Peyer's patch (tissue), 4 donors: ENCODE measurements at regions not wholly inside any gene's neighbourhood (a gene's known extent, or its start where the extent isn't known, plus 50 kb on each side); places are given as distances from the start of the nearest gene placed in this dataset.

Source experiments
- DNase-seq, 3 donors: peaks; one replicate each; pipeline ENCODE4 v3.0.0-alpha.2; 2017 to 2019
- H3K27ac ChIP-seq, 4 donors: fragments of 200-600 bp; sonication (generic); one replicate each; pipeline ENCODE4 v1.5.1; 2016 to 2019
- H3K27me3 ChIP-seq, 2 donors: fragments of 200-600 bp; sonication (generic); one replicate each; pipeline ENCODE4 v1.5.1; 2019
- H3K36me3 ChIP-seq, 3 donors: fragments of 200-600 bp; sonication (generic); one replicate each; pipeline ENCODE4 v1.5.1; 2016 to 2019
- H3K4me1 ChIP-seq, 4 donors: fragments of 200-600 bp; sonication (generic); one replicate each; pipeline ENCODE4 v1.5.1; 2016 to 2019
- H3K4me3 ChIP-seq, 4 donors: fragments of 200-600 bp; sonication (generic); 1 replicate in 3 of 4; 2 replicates in 1 of 4; pipeline ENCODE4 v1.5.1; 2016 to 2019; ENCODE audit warnings: mild to moderate bottlenecking in 1 of 4
- H3K9me3 ChIP-seq, 4 donors: fragments of 200-600 bp; sonication (generic); one replicate each; pipeline ENCODE4 v1.5.1; 2016 to 2019; ENCODE audit warnings: mild to moderate bottlenecking in 1 of 4
- POLR2A ChIP-seq, 2 donors: fragments of 450-650 bp; IDR thresholded peaks; one replicate each; pipeline ENCODE4 v1.5.1; 2017; ENCODE audit warnings: antibody characterized with exemption in 2 of 2, mild to moderate bottlenecking in 2 of 2, moderate library complexity in 2 of 2
- TF ChIP-seq, protein P1 (sequence below), 6 experiments: fragments of 450-650 bp in 4 of 6; fragments of 200-600 bp in 2 of 6; sonication (generic) in 1 of 6; IDR thresholded peaks; one replicate each; pipeline ENCODE4 v1.5.1; 2017 to 2019; ENCODE audit warnings: antibody characterized with exemption in 6 of 6, mild to moderate bottlenecking in 3 of 6, moderate library complexity in 1 of 6

DNA sequence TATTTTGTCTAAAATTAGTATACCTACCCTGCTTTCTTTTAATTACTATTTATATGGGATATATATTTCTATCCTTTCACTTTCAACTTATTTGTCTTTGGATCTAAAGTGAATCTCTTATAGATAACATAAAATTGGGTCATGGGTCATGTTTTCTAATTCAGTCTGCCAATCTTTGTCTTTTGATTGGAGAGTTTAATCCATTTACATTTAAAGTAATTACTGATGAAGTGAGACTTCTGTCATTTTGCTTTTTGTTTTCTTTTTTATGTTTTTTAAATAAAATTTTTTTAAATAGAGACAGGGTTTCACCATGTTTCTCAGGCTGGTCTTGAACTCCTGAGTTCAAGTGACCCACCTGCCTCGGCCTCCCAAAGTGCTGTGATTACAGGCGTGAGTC is 50.5 kb upstream of the PRDM1 start:
- Histone ChIP-seq H3K4me1 (no peaks in the 10 kb centered on the region), H3K9me3 (no peaks in the 10 kb centered on the region), H3K36me3 (no peaks in the 10 kb centered on the region), H3K27me3 (no peaks in the 10 kb centered on the region), H3K4me3 (no peak overlapping the region), H3K27ac (no peak overlapping the region)
- no peak for DNase-seq
- no peak for TF ChIP-seq POLR2A (IDR thresholded peaks at IDR 0.05)
- TF ChIP-seq, protein P1, sequence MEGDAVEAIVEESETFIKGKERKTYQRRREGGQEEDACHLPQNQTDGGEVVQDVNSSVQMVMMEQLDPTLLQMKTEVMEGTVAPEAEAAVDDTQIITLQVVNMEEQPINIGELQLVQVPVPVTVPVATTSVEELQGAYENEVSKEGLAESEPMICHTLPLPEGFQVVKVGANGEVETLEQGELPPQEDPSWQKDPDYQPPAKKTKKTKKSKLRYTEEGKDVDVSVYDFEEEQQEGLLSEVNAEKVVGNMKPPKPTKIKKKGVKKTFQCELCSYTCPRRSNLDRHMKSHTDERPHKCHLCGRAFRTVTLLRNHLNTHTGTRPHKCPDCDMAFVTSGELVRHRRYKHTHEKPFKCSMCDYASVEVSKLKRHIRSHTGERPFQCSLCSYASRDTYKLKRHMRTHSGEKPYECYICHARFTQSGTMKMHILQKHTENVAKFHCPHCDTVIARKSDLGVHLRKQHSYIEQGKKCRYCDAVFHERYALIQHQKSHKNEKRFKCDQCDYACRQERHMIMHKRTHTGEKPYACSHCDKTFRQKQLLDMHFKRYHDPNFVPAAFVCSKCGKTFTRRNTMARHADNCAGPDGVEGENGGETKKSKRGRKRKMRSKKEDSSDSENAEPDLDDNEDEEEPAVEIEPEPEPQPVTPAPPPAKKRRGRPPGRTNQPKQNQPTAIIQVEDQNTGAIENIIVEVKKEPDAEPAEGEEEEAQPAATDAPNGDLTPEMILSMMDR (IDR thresholded peaks at IDR 0.05), result no peak

DNA sequence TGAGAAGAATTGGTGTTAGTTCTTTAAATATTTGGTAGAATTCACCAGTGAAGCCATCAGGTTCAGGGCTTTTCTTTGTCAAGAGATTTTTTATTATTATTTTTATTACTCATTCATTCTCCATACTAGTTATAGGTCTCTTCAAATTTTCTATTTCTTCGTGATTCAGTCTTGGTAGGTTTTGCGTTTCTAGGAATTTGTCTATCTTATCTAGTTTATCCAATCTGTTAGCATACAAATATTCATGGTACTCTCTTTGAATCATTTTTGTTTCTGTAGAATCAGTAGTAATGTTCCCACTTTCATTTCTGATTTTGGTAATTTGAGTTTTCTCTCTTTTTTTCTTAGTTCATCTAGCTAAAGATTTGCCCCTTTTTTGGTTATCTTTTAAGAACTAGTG is 52.3 kb upstream of the PRDM1 start:
- Histone ChIP-seq H3K27me3 (no peaks in the 10 kb centered on the region), H3K4me1 (no peaks in the 10 kb centered on the region), H3K27ac (no peak overlapping the region), H3K36me3 (no peaks in the 10 kb centered on the region), H3K9me3 (no peaks in the 10 kb centered on the region), H3K4me3 (no peak overlapping the region)
- DNase-seq, result no peak
- TF ChIP-seq, protein P1 (IDR thresholded peaks at IDR 0.05), result no peak
- TF ChIP-seq POLR2A (IDR thresholded peaks at IDR 0.05), result no peak

DNA sequence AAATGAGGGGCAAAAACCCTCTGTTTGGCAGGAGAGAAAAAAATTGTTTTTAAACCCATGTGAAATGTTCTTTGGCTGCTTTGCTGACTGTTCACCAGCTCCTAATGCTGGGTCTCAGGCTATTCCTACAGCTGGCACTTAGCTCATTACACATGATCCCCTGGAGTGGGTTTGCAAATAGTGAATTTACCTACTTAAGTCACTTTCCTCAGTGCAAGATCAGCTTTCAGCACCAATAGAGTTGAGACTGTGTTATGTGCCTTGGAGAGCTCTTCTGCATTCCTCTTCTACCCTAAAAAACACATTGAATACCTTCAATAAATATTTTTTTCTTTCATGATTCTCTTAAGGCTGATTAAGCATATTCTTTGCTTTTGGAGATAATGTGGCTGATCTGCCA is 58.4 kb upstream of the PRDM1 start:
- H3K27ac ChIP-seq, result no peak overlapping the region
- no peaks in the 10 kb centered on the region for H3K4me1 ChIP-seq
- DNase-seq, result no peak
- TF ChIP-seq, protein P1 (IDR thresholded peaks at IDR 0.05), result no peak
- no peak for TF ChIP-seq POLR2A (IDR thresholded peaks at IDR 0.05)
- H3K27me3 ChIP-seq, result no peaks in the 10 kb centered on the region
- H3K4me3 ChIP-seq, result no peak overlapping the region
- H3K9me3 ChIP-seq, result no peaks in the 10 kb centered on the region
- H3K36me3 ChIP-seq, result no peaks in the 10 kb centered on the region

DNA sequence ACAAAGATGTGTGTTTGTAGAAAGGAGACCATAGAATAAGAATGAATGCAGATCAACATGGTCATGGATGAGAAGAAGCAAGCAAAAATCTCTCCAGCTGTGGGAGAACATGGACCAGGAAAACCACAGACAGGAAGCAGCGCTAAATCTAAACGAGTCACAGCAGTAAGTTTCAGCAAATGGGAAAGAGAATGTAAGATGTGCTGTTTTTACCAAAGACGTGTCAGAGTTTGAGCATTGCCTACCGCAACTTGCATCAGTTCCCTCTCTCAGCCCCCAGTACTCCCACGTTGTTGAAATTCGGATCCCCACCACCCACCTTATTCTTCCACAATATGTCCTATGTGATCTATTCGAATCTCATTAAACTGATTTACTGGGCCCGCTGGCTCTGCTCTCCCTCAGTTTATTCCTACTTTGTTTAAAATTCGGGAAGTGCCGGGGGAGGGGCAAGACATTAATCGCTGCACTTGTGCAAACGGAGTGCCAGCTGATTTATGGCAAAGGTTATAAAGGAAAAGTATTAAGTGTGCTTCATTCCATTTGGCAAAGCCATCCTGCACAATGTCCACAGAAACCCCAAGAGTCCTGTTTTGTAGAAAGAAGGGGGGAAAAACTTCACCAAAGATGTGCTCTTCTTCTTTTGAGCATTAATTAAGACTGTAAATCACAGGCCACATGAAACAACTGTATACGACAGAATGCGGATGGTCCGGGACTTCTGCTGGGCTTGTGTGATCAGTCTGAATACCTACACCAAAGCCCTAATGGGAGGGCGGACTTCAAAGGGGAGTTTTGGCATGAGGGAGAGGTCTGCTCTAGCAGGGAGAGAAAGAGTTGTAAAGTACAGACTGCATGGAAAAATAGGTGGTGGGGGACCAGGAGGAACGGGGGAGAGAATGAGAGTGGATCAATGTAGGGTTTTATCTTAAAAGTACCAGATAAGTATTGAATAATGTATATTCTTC is 59.1 kb upstream of the PRDM1 start:
- no peaks in the 10 kb centered on the region for H3K9me3 ChIP-seq
- TF ChIP-seq POLR2A (IDR thresholded peaks at IDR 0.05), result no peak
- TF ChIP-seq, protein P1 (IDR thresholded peaks at IDR 0.05), result no peak
- H3K27ac ChIP-seq, result no peak overlapping the region
- H3K36me3 ChIP-seq, result no peaks in the 10 kb centered on the region
- H3K4me1 ChIP-seq, result no peaks in the 10 kb centered on the region
- no peak for DNase-seq
- H3K27me3 ChIP-seq, result no peaks in the 10 kb centered on the region
- no peak overlapping the region for H3K4me3 ChIP-seq

- no peaks in the 10 kb centered on the region for H3K4me1 ChIP-seq
- TF ChIP-seq, protein P1 (IDR thresholded peaks at IDR 0.05), result no peak
- no peak for TF ChIP-seq POLR2A (IDR thresholded peaks at IDR 0.05)
- no peak overlapping the region for H3K27ac ChIP-seq
- no peaks in the 10 kb centered on the region for H3K27me3 ChIP-seq
- no peak for DNase-seq
- H3K4me3 ChIP-seq, result no peak overlapping the region
- no peaks in the 10 kb centered on the region for H3K9me3 ChIP-seq
- no peaks in the 10 kb centered on the region for H3K36me3 ChIP-seq
Observed at GRCh38 chr6:106025655-106026054, 60.5 kb upstream of the PRDM1 start.
